Calu3 (cell line): ENCODE measurements at regions not wholly inside any gene's neighbourhood (a gene's known extent, or its start where the extent isn't known, plus 50 kb on each side); places are given as distances from the start of the nearest gene placed in this dataset.

ENCODE experiments used
- BruUV-seq: library from RNA; stranded (reverse); fragments of 400-500 nt; replicated peaks from 2 replicates; lab custom pipeline; 2021; lab: Mats Ljungman, UMichigan
- CTCF ChIA-PET: fragments of 300-600 bp; sonication (Branson Sonifier 250); formaldehyde crosslinking; loops from one replicate; lab custom pipeline; 2022; ENCODE audit warnings: antibody characterized with exemption; lab: Charles Lee
- DNase-seq: peaks from one replicate; pipeline ENCODE4 v3.0.0; 2022
- H3K27ac Mint-ChIP-seq: one replicate; pipeline ENCODE4 v1.8.0; 2022; ENCODE audit warnings: mixed read lengths; ENCODE audit not compliant: unreplicated experiment
- H3K27me3 Mint-ChIP-seq: one replicate; pipeline ENCODE4 v1.8.0; 2022; ENCODE audit warnings: mixed read lengths; ENCODE audit not compliant: unreplicated experiment
- H3K36me3 Mint-ChIP-seq: one replicate; pipeline ENCODE4 v1.8.0; 2022; ENCODE audit warnings: mild to moderate bottlenecking, moderate library complexity, mixed read lengths; ENCODE audit not compliant: insufficient read depth, unreplicated experiment
- H3K4me1 Mint-ChIP-seq: one replicate; pipeline ENCODE4 v1.8.0; 2022; ENCODE audit warnings: mild to moderate bottlenecking, low read depth, mixed read lengths; ENCODE audit not compliant: unreplicated experiment
- H3K4me3 Mint-ChIP-seq: one replicate; pipeline ENCODE4 v1.8.0; 2022; ENCODE audit warnings: mild to moderate bottlenecking, low read depth, moderate library complexity, mixed read lengths; ENCODE audit not compliant: unreplicated experiment
- H3K9me3 Mint-ChIP-seq: one replicate; pipeline ENCODE4 v1.8.0; 2022; ENCODE audit warnings: low read depth, mixed read lengths; ENCODE audit not compliant: unreplicated experiment
- intact Hi-C: fragments of 100-400 bp; cut with micrococcal nuclease; formaldehyde crosslinking; loops from one replicate; pipeline ENCODE4 v1.10.0; 2022; ENCODE audit not compliant: unreplicated experiment
- TF ChIP-seq, protein P1 (sequence below): fragments of 200-600 bp; IDR thresholded peaks from one replicate; pipeline ENCODE4 v1.8.0; 2022; ENCODE audit warnings: antibody characterized with exemption; ENCODE audit not compliant: unreplicated experiment

DNA sequence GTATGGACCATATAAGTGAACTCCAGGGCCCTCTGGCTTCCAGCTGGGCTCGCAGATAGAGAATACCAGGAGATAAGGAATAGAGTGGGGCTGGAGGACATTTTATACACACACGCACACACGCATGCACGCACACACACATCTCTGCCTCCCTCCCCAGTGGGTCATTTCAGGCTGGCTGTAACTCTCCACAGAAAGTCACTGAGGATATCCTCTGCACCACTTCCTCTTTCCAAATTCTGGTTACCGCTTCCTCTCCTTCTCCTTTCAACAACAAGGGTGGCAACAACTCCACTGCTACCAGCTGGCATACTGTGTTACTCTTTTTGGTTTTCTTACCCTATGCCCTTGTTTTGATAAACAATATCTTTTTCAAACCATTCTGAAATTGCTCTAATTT, 280.2 kb downstream of the COL12A1 start:
- no peak overlapping the region for H3K4me3 Mint-ChIP-seq

DNA sequence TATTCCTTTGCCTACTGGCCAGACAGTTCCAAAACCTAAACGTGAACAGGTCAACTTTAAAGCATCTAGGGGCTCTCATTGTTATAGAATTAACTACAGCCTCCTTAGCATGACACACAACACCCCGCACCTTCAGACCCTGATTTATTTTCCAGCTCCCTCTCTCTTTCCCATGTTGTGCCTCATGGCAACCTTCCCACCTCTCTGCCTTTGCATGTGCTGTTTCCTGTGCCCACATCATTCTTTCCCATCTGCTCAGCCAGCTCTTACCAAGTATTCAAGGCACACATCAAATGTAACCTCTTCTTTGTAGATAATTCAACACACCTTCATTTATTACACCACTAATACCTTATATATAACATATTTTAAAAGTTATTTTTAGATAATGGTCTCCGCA, 291.0 kb downstream of the COL12A1 start:
- TF ChIP-seq, protein P1, sequence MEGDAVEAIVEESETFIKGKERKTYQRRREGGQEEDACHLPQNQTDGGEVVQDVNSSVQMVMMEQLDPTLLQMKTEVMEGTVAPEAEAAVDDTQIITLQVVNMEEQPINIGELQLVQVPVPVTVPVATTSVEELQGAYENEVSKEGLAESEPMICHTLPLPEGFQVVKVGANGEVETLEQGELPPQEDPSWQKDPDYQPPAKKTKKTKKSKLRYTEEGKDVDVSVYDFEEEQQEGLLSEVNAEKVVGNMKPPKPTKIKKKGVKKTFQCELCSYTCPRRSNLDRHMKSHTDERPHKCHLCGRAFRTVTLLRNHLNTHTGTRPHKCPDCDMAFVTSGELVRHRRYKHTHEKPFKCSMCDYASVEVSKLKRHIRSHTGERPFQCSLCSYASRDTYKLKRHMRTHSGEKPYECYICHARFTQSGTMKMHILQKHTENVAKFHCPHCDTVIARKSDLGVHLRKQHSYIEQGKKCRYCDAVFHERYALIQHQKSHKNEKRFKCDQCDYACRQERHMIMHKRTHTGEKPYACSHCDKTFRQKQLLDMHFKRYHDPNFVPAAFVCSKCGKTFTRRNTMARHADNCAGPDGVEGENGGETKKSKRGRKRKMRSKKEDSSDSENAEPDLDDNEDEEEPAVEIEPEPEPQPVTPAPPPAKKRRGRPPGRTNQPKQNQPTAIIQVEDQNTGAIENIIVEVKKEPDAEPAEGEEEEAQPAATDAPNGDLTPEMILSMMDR = no peak
- Mint-ChIP-seq H3K4me3 (no peak overlapping the region), H3K27ac (no peak overlapping the region), H3K27me3 (no peaks in the 10 kb centered on the region), H3K4me1 (no peaks in the 10 kb centered on the region), H3K36me3 (no peaks in the 10 kb centered on the region), H3K9me3 (no peaks in the 10 kb centered on the region)
- no peak for DNase-seq
- no TSS peak for BruUV-seq
- CTCF ChIA-PET = no interaction called here
- intact Hi-C loops = no loop called here

More for the DNA sequence above, 280.2 kb downstream of the COL12A1 start:
- intact Hi-C loops = no loop called here
- no peak overlapping the region for H3K27ac Mint-ChIP-seq
- CTCF ChIA-PET = no interaction called here
- no peaks in the 10 kb centered on the region for H3K36me3 Mint-ChIP-seq
- no peaks in the 10 kb centered on the region for H3K9me3 Mint-ChIP-seq
- DNase-seq = no peak
- H3K27me3 Mint-ChIP-seq = no peaks in the 10 kb centered on the region
- BruUV-seq = no TSS peak
- TF ChIP-seq, protein P1 = no peak
- no peaks in the 10 kb centered on the region for H3K4me1 Mint-ChIP-seq

DNA sequence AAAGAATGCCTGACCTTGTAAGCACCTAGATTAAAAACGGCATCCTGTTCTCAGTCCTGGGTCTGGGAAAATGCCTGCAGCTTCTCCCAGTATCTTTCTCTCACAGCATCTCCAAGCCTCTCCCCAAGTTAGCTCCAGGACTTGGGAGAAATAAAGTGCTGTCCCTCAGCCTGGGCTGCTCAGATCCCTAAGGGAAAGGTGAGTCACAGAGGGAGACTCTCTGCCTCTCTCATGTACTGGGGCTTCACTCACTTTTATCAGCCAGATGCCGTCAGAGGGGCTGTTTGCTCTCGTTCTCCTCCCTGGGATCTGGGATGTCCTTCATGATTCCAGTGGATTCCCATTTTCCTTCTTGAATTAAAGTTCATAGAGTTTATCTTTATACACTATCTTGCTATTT, 293.6 kb downstream of the COL12A1 start:
- no TSS peak for BruUV-seq
- no peak for DNase-seq
- Mint-ChIP-seq H3K27me3 (no peaks in the 10 kb centered on the region), H3K36me3 (no peaks in the 10 kb centered on the region), H3K27ac (no peak overlapping the region), H3K9me3 (no peaks in the 10 kb centered on the region), H3K4me3 (no peak overlapping the region), H3K4me1 (no peaks in the 10 kb centered on the region)
- intact Hi-C loops = no loop called here
- CTCF ChIA-PET = no interaction called here
- TF ChIP-seq, protein P1 = no peak

DNA sequence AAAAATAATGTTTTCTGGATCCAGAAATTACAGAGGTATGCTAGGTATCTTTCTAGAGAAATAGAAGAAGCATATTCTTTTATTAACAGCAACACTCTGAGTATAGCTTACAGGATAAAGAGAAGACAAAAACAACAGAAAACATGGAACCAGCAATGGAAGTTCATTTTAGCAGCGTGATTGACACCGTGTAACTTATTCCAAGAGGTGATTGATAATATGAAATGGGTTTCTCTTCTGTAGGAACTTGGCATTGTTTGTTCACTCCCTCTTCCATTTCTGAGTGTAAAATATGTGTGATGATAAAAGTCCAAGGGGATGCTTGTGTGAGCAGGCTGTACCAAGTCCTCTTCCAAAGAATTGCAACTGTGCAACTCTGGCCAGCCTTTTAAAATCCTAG, 303.0 kb downstream of the COL12A1 start:
- H3K4me1 Mint-ChIP-seq = no peaks in the 10 kb centered on the region
- TF ChIP-seq, protein P1 = no peak
- DNase-seq = no peak
- peaks cover 6% of the 10 kb centered on the region for H3K9me3 Mint-ChIP-seq
- H3K4me3 Mint-ChIP-seq = no peak overlapping the region
- H3K27me3 Mint-ChIP-seq = no peaks in the 10 kb centered on the region
- no TSS peak for BruUV-seq
- H3K27ac Mint-ChIP-seq = no peak overlapping the region
- intact Hi-C loops = no loop called here
- CTCF ChIA-PET = no interaction called here
- no peaks in the 10 kb centered on the region for H3K36me3 Mint-ChIP-seq

DNA sequence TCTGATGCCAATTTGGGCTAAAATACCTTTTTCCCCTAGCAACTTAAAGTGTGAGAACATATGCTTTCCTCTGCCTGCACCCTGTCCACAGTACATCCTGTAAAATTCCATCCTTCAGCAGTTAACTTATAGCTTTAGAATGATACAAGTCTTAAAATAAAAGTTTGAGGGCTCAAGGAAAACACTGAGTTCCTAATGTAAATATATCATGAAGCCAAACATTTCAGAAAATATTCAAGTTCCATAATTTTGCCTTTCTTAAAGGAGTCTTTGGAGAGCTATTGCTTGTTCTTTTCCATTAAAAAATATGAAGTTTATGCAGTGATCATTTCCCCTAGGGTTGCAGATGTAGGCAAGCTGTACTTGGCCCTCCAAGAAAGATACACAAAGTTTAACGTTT, 303.8 kb downstream of the COL12A1 start:
- BruUV-seq = no TSS peak
- H3K9me3 Mint-ChIP-seq = peaks cover 6% of the 10 kb centered on the region
- H3K36me3 Mint-ChIP-seq = no peaks in the 10 kb centered on the region
- CTCF ChIA-PET = no interaction called here
- no peak for DNase-seq
- no peak overlapping the region for H3K4me3 Mint-ChIP-seq
- TF ChIP-seq, protein P1 = no peak
- intact Hi-C loops = no loop called here
- no peaks in the 10 kb centered on the region for H3K4me1 Mint-ChIP-seq
- H3K27me3 Mint-ChIP-seq = no peaks in the 10 kb centered on the region
- H3K27ac Mint-ChIP-seq = no peak overlapping the region
